K562 (cell line): ENCODE measurements at regions not wholly inside any gene's neighbourhood (a gene's known extent, or its start where the extent isn't known, plus 50 kb on each side); places are given as distances from the start of the nearest gene placed in this dataset.

ENCODE experiments used
- ATAC-seq: fragments of 200-7000 bp; cut with Tn5 transposase; 3 replicates; pipeline ENCODE4 v1.9.1; 2020; ENCODE audit warnings: moderate library complexity
- BruUV-seq: library from RNA; stranded (reverse); fragments of 400-500 nt; replicated peaks from 2 replicates; lab custom pipeline; 2021; lab: Mats Ljungman, UMichigan
- CTCF ChIA-PET: fragments of 300-600 bp; formaldehyde crosslinking; extraction: SDS; loops from one replicate; lab custom pipeline; 2021; ENCODE audit warnings: low intra/inter-chr PET ratio; lab: Yijun Ruan, JAX
- POLR2A ChIA-PET: fragments of 300-600, 350-650 bp; sonication (Branson Sonifier 250); formaldehyde crosslinking; extraction: SDS; loops from one replicate; lab custom pipeline; 2021; ENCODE audit warnings: antibody characterized with exemption, inconsistent platforms; lab: Yijun Ruan, JAX
- DNase-seq, 4 experiments: peaks; one replicate each; pipeline versions ENCODE4 v3.0.0 to v3.0.0-alpha.2; 2011 to 2018; ENCODE audit warnings: low spot score in 3 of 4, mixed read lengths in 3 of 4; ENCODE audit errors: extremely low read depth in 1 of 4
- FAIRE-seq: peaks from 2 replicates; lab custom pipeline; 2011; peaks lifted over from hg19 to GRCh38; lab: Jason Lieb, UNC
- H2AFZ ChIP-seq: 2 replicates; pipeline ENCODE4 v1.6.0; 2011; ENCODE audit warnings: low read depth, low read length, control low read depth, inconsistent platforms
- H3K27ac ChIP-seq: fragments of 200-600 bp; 3 replicates; pipeline ENCODE4 v1.8.0; 2011; ENCODE audit warnings: low read depth, mild to moderate bottlenecking, control low read depth, inconsistent platforms, low read length, moderate library complexity, mixed read lengths; ENCODE audit errors: extremely low read depth
- H3K27me3 ChIP-seq, 2 experiments: fragments of 300-600 bp in 1 of 2; 2 replicates in 1 of 2; 3 replicates in 1 of 2; pipeline versions ENCODE4 v1.6.0 to v1.8.0; 2011; ENCODE audit warnings: inconsistent platforms in 2 of 2, low read length in 2 of 2, mild to moderate bottlenecking in 1 of 2, mixed read lengths in 1 of 2, moderate library complexity in 1 of 2; ENCODE audit not compliant: control insufficient read depth in 2 of 2, insufficient read depth in 2 of 2
- H3K36me3 ChIP-seq: fragments of 300-600 bp; 3 replicates; pipeline ENCODE4 v1.8.0; 2011; ENCODE audit warnings: mild to moderate bottlenecking, low read length, inconsistent platforms; ENCODE audit not compliant: control insufficient read depth, insufficient read depth
- H3K4me1 ChIP-seq, 2 experiments: fragments of 200-600 bp in 1 of 2; replicated peaks in 1 of 2; 2 replicates in 1 of 2; 3 replicates in 1 of 2; pipeline versions ENCODE4 v1.5.1 to v1.8.0; 2011; ENCODE audit warnings: inconsistent platforms in 2 of 2, low read length in 2 of 2, mild to moderate bottlenecking in 1 of 2, mixed read lengths in 1 of 2, moderate library complexity in 1 of 2; ENCODE audit not compliant: control insufficient read depth in 2 of 2, insufficient read depth in 2 of 2
- H3K4me2 ChIP-seq: 2 replicates; pipeline ENCODE4 v1.6.1; 2011; ENCODE audit warnings: low read length, control low read depth, inconsistent platforms, mixed read lengths; ENCODE audit not compliant: insufficient read depth
- H3K4me3 ChIP-seq: fragments of 200-600 bp; sonication (generic), shearing (Covaris generic); 2 replicates; pipeline ENCODE4 v1.5.1; 2016; ENCODE audit warnings: control low read depth, inconsistent platforms
- H3K79me2 ChIP-seq: fragments of 200-600 bp; 3 replicates; pipeline ENCODE4 v1.8.0; 2011; ENCODE audit warnings: low read length, inconsistent platforms; ENCODE audit not compliant: control insufficient read depth, insufficient read depth
- H3K9ac ChIP-seq, 2 experiments: 2 replicates each; pipeline versions ENCODE4 v1.6.0 to v1.6.1; 2011; ENCODE audit warnings: low read depth in 2 of 2, low read length in 2 of 2, control low read depth in 1 of 2, inconsistent platforms in 1 of 2, mild to moderate bottlenecking in 1 of 2, mixed read lengths in 1 of 2; ENCODE audit not compliant: insufficient read depth in 1 of 2
- H3K9me1 ChIP-seq: one replicate; pipeline ENCODE4 v1.6.0; 2011; ENCODE audit warnings: inconsistent platforms, mild to moderate bottlenecking, low read length, moderate library complexity; ENCODE audit not compliant: control insufficient read depth, insufficient read depth
- H3K9me3 ChIP-seq: replicated peaks from 2 replicates; pipeline ENCODE4 v1.5.1; 2011; ENCODE audit warnings: low read depth, low read length, inconsistent platforms; ENCODE audit not compliant: control insufficient read depth, insufficient read depth
- H4K20me1 ChIP-seq: replicated peaks from 2 replicates; pipeline ENCODE4 v1.6.1; 2011; ENCODE audit warnings: low read length, inconsistent platforms, mixed read lengths; ENCODE audit not compliant: control insufficient read depth, insufficient read depth
- CBX3 ChIP-seq, 2 experiments: IDR thresholded peaks; 1 replicate in 1 of 2; 2 replicates in 1 of 2; pipeline ENCODE4 v1.6.1; 2012; ENCODE audit warnings: inconsistent platforms in 2 of 2, low read length in 2 of 2, borderline replicate concordance in 1 of 2, control low read depth in 1 of 2
- FOS ChIP-seq: IDR thresholded peaks from 3 replicates; pipeline ENCODE4 v1.6.1; 2011; ENCODE audit not compliant: insufficient read length; ENCODE audit errors: extremely low read depth
- KAT7 ChIP-seq: sonication (generic); formaldehyde crosslinking; IDR thresholded peaks from 2 replicates; pipeline ENCODE4 v1.8.0; 2022; ENCODE audit warnings: missing genetic modification reagents, mild to moderate bottlenecking, borderline replicate concordance
- KDM2B ChIP-seq: fragments of 250-450 bp; sonication (Bioruptor Pico); IDR thresholded peaks from 2 replicates; pipeline ENCODE4 v1.8.0; 2021; ENCODE audit warnings: mild to moderate bottlenecking, moderate library complexity
- PTBP1 ChIP-seq: fragments of 200-400 bp; formaldehyde crosslinking; IDR thresholded peaks from 2 replicates; pipeline ENCODE4 v1.6.1; 2017; ENCODE audit warnings: low read depth, low read length
- TCFL5 ChIP-seq: fragments of 250-450 bp; sonication (Bioruptor Pico); conservative IDR thresholded peaks from 2 replicates; pipeline ENCODE4 v1.6.1; 2021; ENCODE audit warnings: mild to moderate bottlenecking, moderate library complexity, matching md5 sums
- ZNF184 ChIP-seq: sonication (generic); formaldehyde crosslinking; IDR thresholded peaks from 2 replicates; pipeline ENCODE4 v1.5.0; 2020; ENCODE audit warnings: missing genetic modification reagents
- ZNF324 ChIP-seq: fragments of 250-450 bp; sonication (Bioruptor Pico); IDR thresholded peaks from 2 replicates; pipeline ENCODE4 v1.4.0; 2020; ENCODE audit warnings: mild to moderate bottlenecking
- WGBS: fragments of 100-300 bp; shearing (Covaris generic); methylation state at CpG from one replicate; pipeline ENCODE4 v1.1.6; 2016; ENCODE audit warnings: low coverage, mixed read lengths; ENCODE audit not compliant: insufficient coverage; ENCODE audit errors: missing lambda C conversion rate; 5-methylcytosine and 5-hydroxymethylcytosine counted together
- in situ Hi-C: fragments of 300-500 bp; cut with MboI; formaldehyde crosslinking; loops from 4 replicates; pipeline ENCODE4 v1.15.0; 2018; ENCODE audit warnings: inconsistent platforms, mixed read lengths
- intact Hi-C: fragments of 100-400 bp; cut with micrococcal nuclease; formaldehyde crosslinking; loops from 2 replicates; pipeline ENCODE4 v1.14.2; 2022

DNA sequence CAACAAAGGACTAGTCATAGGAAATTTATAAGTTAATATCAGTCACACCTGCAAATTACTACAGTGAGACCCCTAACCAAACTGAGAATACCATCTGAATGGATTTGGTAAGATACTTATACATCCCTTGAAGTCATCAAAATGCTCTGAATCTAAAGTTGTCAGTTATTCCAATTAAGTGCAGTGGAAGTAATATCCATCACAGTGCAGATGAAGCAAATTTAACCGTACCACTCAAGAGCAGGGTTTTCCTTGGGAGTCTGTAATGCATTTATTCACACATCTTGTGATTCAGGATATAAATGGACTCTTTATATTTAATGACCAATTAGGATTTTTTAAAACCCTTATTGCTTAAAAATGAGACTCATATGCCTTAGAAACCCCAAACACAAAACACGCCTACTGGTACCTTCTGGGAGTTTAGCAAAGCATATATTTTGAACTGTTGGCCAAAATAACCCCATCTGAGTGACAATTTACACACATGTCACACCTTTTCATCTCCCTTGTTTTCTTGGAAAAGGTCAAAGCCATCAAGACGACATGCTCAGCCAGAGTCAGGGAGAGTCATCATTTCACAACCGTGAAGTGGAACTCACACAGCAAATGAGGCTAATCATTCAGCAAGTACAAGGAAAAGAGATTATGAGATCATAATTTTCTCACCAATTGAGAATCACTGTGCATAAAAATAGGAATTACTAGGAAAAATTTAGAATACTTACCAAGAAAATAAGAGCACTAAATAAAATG is 303.7 kb downstream of the HNRNPD start:
- Histone ChIP-seq H3K79me2 (no peaks in the 10 kb centered on the region), H3K4me2 (no peak overlapping the region), H3K9me1 (no peaks in the 10 kb centered on the region), H2AFZ (no peak overlapping the region), H4K20me1 (no peaks in the 10 kb centered on the region), H3K4me1 (no peaks in the 10 kb centered on the region), H3K36me3 (no peaks in the 10 kb centered on the region), H3K27ac (no peak overlapping the region), H3K4me3 (no peak overlapping the region), H3K9ac (no peak overlapping the region), H3K27me3 (no peaks in the 10 kb centered on the region), H3K9me3 (no peaks in the 10 kb centered on the region)
- intact Hi-C loops (no loop called here), in situ Hi-C loops (no loop called here)
- ATAC-seq: no peak
- TF ChIP-seq TCFL5 (CRISPR knock-in tag) (no peak), CBX3 (IDR thresholded peaks at IDR 0.05; ENCODE audit: borderline replicate concordance in 1 of 2, low read length in 2 of 2) (no peak)
- WGBS: 0% methylated on average over 4 of the region's 4 CpGs
- DNase-seq: no peak
- CTCF ChIA-PET: no interaction called here
- POLR2A ChIA-PET: no interaction called here
- no peak for FAIRE-seq
- BruUV-seq: no TSS peak

DNA sequence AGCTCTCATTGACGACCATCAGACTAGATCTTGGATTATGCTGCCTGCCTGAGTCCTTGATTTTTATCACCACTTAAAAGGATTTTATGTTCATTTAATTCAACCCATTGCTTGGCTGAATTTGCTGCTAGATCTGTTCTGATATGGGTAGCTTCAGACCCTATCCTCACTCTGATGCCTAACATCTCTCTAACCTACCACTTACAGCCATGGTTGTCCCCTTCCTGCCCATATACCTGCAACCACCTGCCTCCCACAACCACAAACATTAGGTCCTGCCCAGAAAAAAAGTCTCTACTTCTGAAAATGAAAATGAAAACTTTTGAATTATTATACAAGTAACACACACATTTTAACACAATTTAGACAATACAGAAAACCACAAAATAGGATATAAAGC is 310.8 kb downstream of the HNRNPD start:
- POLR2A ChIA-PET: interaction anchor here (0.7 kb wide), 2 partner anchors 10 to 20 kb away, joined by 4 read pairs; no protein-coding TSS in a partner anchor
- intact Hi-C loops: no loop called here
- H2AFZ ChIP-seq: no peak overlapping the region
- 0% methylated on average over 1 of the region's 1 CpG for WGBS
- FAIRE-seq (no peak), ATAC-seq (no peak), DNase-seq (no peak)
- TF ChIP-seq KAT7 (CRISPR knock-in tag) (no peak), ZNF184 (CRISPR knock-in tag) (no peak), KDM2B (no peak), FOS (no peak), ZNF324 (CRISPR knock-in tag) (no peak), PTBP1 (no peak)
- no peaks in the 10 kb centered on the region for H3K36me3 ChIP-seq
- no peaks in the 10 kb centered on the region for H4K20me1 ChIP-seq
- no peaks in the 10 kb centered on the region for H3K4me1 ChIP-seq
- no peak overlapping the region for H3K4me3 ChIP-seq
- no peak overlapping the region for H3K4me2 ChIP-seq
- in situ Hi-C loops: no loop called here
- no peaks in the 10 kb centered on the region for H3K27me3 ChIP-seq
- H3K79me2 ChIP-seq: no peaks in the 10 kb centered on the region
- H3K9ac ChIP-seq: no peak overlapping the region
- CTCF ChIA-PET: no interaction called here
- H3K9me1 ChIP-seq: no peaks in the 10 kb centered on the region
- no peaks in the 10 kb centered on the region for H3K9me3 ChIP-seq
- BruUV-seq: no TSS peak
- H3K27ac ChIP-seq: no peak overlapping the region
